Smooth muscle cell (in vitro differentiated cells): ENCODE measurements at regions not wholly inside any gene's neighbourhood (a gene's known extent, or its start where the extent isn't known, plus 50 kb on each side); places are given as distances from the start of the nearest gene placed in this dataset.

ENCODE experiments used
- DNase-seq: peaks from one replicate; lab custom pipeline; 2025; ENCODE audit not compliant: unreplicated experiment; lab: John Stamatoyannopoulos, UW
- H2AFZ ChIP-seq: fragments of 200-600 bp; sonication (generic); 2 replicates; pipeline ENCODE4 v1.6.0; 2016; ENCODE audit warnings: antibody characterized with exemption, low read depth, mild to moderate bottlenecking
- H3F3A ChIP-seq: fragments of 200-600 bp; sonication (generic); 2 replicates; pipeline ENCODE4 v1.6.0; 2017; ENCODE audit warnings: antibody characterized with exemption, low read depth
- H3K27ac ChIP-seq: fragments of 200-600 bp; sonication (generic); 2 replicates; pipeline ENCODE4 v1.5.1; 2016; ENCODE audit warnings: low read depth, mild to moderate bottlenecking
- H3K27me3 ChIP-seq: fragments of 200-600 bp; sonication (generic); 2 replicates; pipeline ENCODE4 v1.6.1; 2016; ENCODE audit warnings: low read depth, mild to moderate bottlenecking
- H3K36me3 ChIP-seq: fragments of 200-600 bp; sonication (generic); 2 replicates; pipeline ENCODE4 v1.5.1; 2016; ENCODE audit warnings: low read depth
- H3K4me1 ChIP-seq: fragments of 200-600 bp; sonication (generic); 2 replicates; pipeline ENCODE4 v1.5.1; 2016; ENCODE audit warnings: low read depth
- H3K4me2 ChIP-seq: fragments of 200-600 bp; sonication (generic); 2 replicates; pipeline ENCODE4 v1.6.0; 2016; ENCODE audit warnings: mild to moderate bottlenecking
- H3K4me3 ChIP-seq: fragments of 200-600 bp; sonication (generic); 2 replicates; pipeline ENCODE4 v1.5.1; 2016; ENCODE audit warnings: mild to moderate bottlenecking
- H3K79me2 ChIP-seq: fragments of 200-600 bp; sonication (generic); 2 replicates; pipeline ENCODE4 v1.6.0; 2016; ENCODE audit warnings: low read depth, mild to moderate bottlenecking
- H3K9ac ChIP-seq: fragments of 200-600 bp; sonication (generic); 2 replicates; pipeline ENCODE4 v1.6.0; 2016; ENCODE audit warnings: low read depth
- H3K9me3 ChIP-seq: fragments of 200-600 bp; sonication (generic); replicated peaks from 2 replicates; pipeline ENCODE4 v1.5.1; 2016; ENCODE audit warnings: low read depth
- H4K20me1 ChIP-seq: fragments of 200-600 bp; sonication (generic); 2 replicates; pipeline ENCODE4 v1.6.0; 2016; ENCODE audit warnings: low read depth
- WGBS: methylation state at CpG from one replicate; pipeline ENCODE4 v1.1.7; 2016; ENCODE audit warnings: low lambda C conversion rate; 5-methylcytosine and 5-hydroxymethylcytosine counted together
- TF ChIP-seq, protein P1 (sequence below): fragments of 200-600 bp; sonication (generic); IDR thresholded peaks from 2 replicates; pipeline ENCODE4 v1.5.1; 2017; ENCODE audit warnings: borderline replicate concordance, mild to moderate bottlenecking, antibody characterized with exemption; ENCODE audit not compliant: insufficient read depth, poor library complexity, severe bottlenecking

DNA sequence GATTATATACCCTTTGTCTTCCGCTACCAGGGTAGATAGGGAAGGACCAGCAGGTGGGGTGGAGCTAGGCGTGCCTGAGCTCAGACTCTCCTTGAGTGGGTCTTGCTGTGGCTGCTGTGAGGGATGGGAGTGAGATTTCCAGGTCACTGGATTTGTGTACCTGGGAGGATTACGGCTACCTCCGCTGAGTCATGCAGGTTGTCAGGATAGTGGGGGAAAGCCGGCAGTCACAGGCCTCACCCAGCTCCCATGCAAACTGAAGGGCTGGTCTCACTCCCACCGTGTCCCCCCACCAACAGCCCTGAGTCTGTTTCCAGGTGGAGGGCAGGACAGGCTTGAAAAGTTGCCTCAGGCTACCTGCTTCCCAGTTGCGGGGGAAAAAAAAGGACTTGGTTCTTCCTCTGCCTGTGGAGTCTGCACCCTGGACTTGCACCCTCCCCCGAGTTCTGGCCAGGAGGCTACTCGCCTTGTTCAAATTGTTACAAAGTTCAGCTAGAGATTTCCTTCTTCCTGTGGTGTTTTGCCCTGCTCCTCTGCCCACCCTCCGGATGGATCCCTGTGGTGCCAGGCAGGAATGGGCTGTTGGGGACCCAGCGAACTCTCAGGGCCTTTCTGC, 268.3 kb downstream of the VAPA start:
- no peak overlapping the region for H3K9ac ChIP-seq
- H3F3A ChIP-seq = no peaks in the 10 kb centered on the region
- H3K4me3 ChIP-seq = no peak overlapping the region
- 90% methylated on average over 11 of the region's 11 CpGs for whole genome bisulfite sequencing
- no peak overlapping the region for H2AFZ ChIP-seq
- no peaks in the 10 kb centered on the region for H4K20me1 ChIP-seq
- no peak overlapping the region for H3K27ac ChIP-seq
- no peaks in the 10 kb centered on the region for H3K79me2 ChIP-seq
- H3K36me3 ChIP-seq = no peaks in the 10 kb centered on the region
- TF ChIP-seq, protein P1, sequence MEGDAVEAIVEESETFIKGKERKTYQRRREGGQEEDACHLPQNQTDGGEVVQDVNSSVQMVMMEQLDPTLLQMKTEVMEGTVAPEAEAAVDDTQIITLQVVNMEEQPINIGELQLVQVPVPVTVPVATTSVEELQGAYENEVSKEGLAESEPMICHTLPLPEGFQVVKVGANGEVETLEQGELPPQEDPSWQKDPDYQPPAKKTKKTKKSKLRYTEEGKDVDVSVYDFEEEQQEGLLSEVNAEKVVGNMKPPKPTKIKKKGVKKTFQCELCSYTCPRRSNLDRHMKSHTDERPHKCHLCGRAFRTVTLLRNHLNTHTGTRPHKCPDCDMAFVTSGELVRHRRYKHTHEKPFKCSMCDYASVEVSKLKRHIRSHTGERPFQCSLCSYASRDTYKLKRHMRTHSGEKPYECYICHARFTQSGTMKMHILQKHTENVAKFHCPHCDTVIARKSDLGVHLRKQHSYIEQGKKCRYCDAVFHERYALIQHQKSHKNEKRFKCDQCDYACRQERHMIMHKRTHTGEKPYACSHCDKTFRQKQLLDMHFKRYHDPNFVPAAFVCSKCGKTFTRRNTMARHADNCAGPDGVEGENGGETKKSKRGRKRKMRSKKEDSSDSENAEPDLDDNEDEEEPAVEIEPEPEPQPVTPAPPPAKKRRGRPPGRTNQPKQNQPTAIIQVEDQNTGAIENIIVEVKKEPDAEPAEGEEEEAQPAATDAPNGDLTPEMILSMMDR = no peak
- H3K9me3 ChIP-seq = no peaks in the 10 kb centered on the region
- no peak overlapping the region for H3K4me2 ChIP-seq
- no peaks in the 10 kb centered on the region for H3K4me1 ChIP-seq
- no peaks in the 10 kb centered on the region for H3K27me3 ChIP-seq
- no peak for DNase-seq

DNA sequence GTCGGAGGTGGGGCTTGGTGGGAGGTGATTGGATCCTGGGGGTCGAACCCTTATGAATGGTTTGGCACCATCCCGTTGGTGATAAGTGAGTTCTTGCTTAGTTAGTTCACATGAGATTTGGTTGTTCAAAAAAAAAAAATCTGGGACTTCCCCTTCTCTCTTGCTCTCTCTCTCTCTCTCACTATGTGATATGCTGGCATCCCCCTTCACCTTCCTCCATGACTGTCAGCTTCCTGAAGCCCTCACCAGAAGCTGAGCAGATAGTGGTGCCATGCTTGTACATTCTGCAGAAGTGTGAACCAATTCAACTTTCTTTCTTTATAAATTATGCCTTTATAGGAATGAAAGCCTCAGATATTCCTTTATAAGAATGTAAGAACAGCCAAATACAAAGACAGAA, 269.7 kb upstream of the APCDD1 start:
- Histone ChIP-seq H3K36me3 (no peaks in the 10 kb centered on the region), H3K4me3 (no peak overlapping the region), H3K4me1 (no peaks in the 10 kb centered on the region), H3K4me2 (no peak overlapping the region), H3K27me3 (no peaks in the 10 kb centered on the region), H3K79me2 (no peaks in the 10 kb centered on the region), H3K27ac (no peak overlapping the region), H3F3A (no peaks in the 10 kb centered on the region), H3K9ac (no peak overlapping the region), H2AFZ (no peak overlapping the region), H3K9me3 (no peaks in the 10 kb centered on the region), H4K20me1 (no peaks in the 10 kb centered on the region)
- WGBS = 96% methylated on average over 3 of the region's 3 CpGs
- TF ChIP-seq, protein P1 = no peak
- DNase-seq = no peak

DNA sequence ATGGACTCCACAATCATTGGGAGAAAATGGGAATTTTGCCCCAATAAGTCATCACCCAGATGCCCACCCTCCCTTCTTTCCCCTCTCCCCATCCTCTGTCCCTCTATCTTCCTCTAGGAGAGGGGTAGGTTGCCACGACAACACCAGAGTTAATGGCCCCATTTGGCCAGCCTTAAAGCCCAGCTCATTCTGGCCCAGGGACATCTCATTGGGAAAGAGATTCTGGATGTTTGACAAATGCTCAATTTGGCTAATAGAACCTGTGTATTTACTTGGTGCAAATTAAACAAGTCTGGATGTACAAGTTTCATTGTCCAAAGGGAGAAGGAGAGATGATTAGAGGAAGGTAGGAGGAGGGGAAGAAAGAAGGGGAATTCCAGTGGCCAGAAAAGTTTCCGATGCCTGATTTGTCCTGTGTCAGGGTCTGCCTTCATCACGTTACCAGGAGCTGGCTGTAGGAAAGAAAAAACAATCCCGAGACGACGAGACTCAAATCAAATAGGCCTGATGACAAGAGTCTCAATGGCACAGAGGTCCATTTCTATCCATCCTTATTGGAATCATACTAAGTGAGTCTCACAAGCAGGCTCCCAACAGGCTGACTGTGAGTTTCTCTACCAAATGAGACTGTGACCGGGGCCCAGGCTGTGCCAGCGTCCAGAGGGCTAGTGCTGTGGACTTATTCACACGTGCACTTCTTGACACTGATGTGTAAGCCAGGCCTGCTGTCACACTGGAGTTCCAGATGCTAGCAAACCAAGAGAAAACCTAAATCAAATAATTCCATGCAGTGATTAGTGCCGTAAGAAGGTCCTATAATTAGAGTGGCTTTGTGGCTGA, 265.2 kb upstream of the APCDD1 start:
- no peaks in the 10 kb centered on the region for H3K4me1 ChIP-seq
- no peaks in the 10 kb centered on the region for H3K36me3 ChIP-seq
- TF ChIP-seq, protein P1 = no peak
- no peak overlapping the region for H3K4me3 ChIP-seq
- no peaks in the 10 kb centered on the region for H3K9me3 ChIP-seq
- no peaks in the 10 kb centered on the region for H3K79me2 ChIP-seq
- no peaks in the 10 kb centered on the region for H4K20me1 ChIP-seq
- WGBS = 60% methylated on average over 10 of the region's 10 CpGs
- no peaks in the 10 kb centered on the region for H3F3A ChIP-seq
- H3K27ac ChIP-seq = peak overlapping the region; percentile 19
- DNase-seq = no peak
- H2AFZ ChIP-seq = no peak overlapping the region
- H3K9ac ChIP-seq = no peak overlapping the region
- H3K27me3 ChIP-seq = no peaks in the 10 kb centered on the region
- no peak overlapping the region for H3K4me2 ChIP-seq
